GM21423 (cell line): ENCODE measurements at regions not wholly inside any gene's neighbourhood (a gene's known extent, or its start where the extent isn't known, plus 50 kb on each side); places are given as distances from the start of the nearest gene placed in this dataset.
"Not testable (repeated sequence)": the region's sequence is repeated elsewhere in the genome, so short reads cannot be mapped to it uniquely, and the experiment has no call there.

Experiments used
- ATAC-seq: cut with Tn5 transposase; IDR thresholded peaks from one replicate; pipeline ENCODE4 v1.9.1; 2021; ENCODE audit warnings: mild to moderate bottlenecking, moderate library complexity; ENCODE audit not compliant: unreplicated experiment

- ATAC-seq, result no peak
These were observed 593.8 kb upstream of the GRM3 start for GRCh38 chr7:86049910-86050309.

- not testable (repeated sequence) for ATAC-seq
These were observed 598.5 kb upstream of the GRM3 start for GRCh38 chr7:86045197-86045596.

- no peak for ATAC-seq
These were observed 617.9 kb upstream of the GRM3 start for GRCh38 chr7:86025807-86026206.

- ATAC-seq, result no peak
These were observed 630.0 kb upstream of the GRM3 start for GRCh38 chr7:86013662-86014061.

GRCh38 chr7:86012971-86013370 lies 630.7 kb upstream of the GRM3 start:
- ATAC-seq, result no peak

- ATAC-seq, result no peak
These were observed 634.8 kb upstream of the GRM3 start for GRCh38 chr7:86008898-86009297.

- ATAC-seq, result no peak
These were observed 636.8 kb upstream of the GRM3 start for GRCh38 chr7:86006909-86007308.

- no peak for ATAC-seq
These were observed 640.9 kb upstream of the GRM3 start for GRCh38 chr7:86002858-86003257.

GRCh38 chr7:85997515-85997914 lies 646.2 kb upstream of the GRM3 start:
- ATAC-seq, result no peak

GRCh38 chr7:85995101-85995500 lies 648.6 kb upstream of the GRM3 start:
- ATAC-seq, result no peak

- no peak for ATAC-seq
These were observed 663.0 kb upstream of the GRM3 start for GRCh38 chr7:85980740-85981139.

- ATAC-seq, result no peak
These were observed 669.5 kb upstream of the GRM3 start for GRCh38 chr7:85974176-85974575.

- ATAC-seq, result no peak
These were observed 671.1 kb upstream of the GRM3 start for GRCh38 chr7:85972504-85973141.

GRCh38 chr7:85954961-85955360 lies 688.7 kb upstream of the GRM3 start:
- ATAC-seq, result no peak

- no peak for ATAC-seq
These were observed 692.8 kb upstream of the GRM3 start for GRCh38 chr7:85950871-85951270.

- no peak for ATAC-seq
These were observed 693.3 kb upstream of the GRM3 start for GRCh38 chr7:85950418-85950817.

- no peak for ATAC-seq
These were observed 695.9 kb upstream of the GRM3 start for GRCh38 chr7:85947767-85948166.

GRCh38 chr7:85940798-85941197 lies 702.9 kb upstream of the GRM3 start:
- ATAC-seq, result no peak

GRCh38 chr7:85931919-85932318 lies 711.8 kb upstream of the GRM3 start:
- ATAC-seq, result no peak

- no peak for ATAC-seq
These were observed 715.2 kb upstream of the GRM3 start for GRCh38 chr7:85928500-85928899.

GRCh38 chr7:85927226-85927625 lies 716.5 kb upstream of the GRM3 start:
- no peak for ATAC-seq

- ATAC-seq, result no peak
These were observed 719.6 kb upstream of the GRM3 start for GRCh38 chr7:85924062-85924461.

- ATAC-seq, result no peak
These were observed 727.7 kb upstream of the GRM3 start for GRCh38 chr7:85916016-85916415.
